Fibroblast of peridontal ligament (primary cell): ENCODE measurements at regions not wholly inside any gene's neighbourhood (a gene's known extent, or its start where the extent isn't known, plus 50 kb on each side); places are given as distances from the start of the nearest gene placed in this dataset.

ENCODE experiments used
- DNase-seq: peaks from one replicate; pipeline ENCODE4 v3.0.0-alpha.2; 2010; ENCODE audit errors: extremely low read depth

DNA sequence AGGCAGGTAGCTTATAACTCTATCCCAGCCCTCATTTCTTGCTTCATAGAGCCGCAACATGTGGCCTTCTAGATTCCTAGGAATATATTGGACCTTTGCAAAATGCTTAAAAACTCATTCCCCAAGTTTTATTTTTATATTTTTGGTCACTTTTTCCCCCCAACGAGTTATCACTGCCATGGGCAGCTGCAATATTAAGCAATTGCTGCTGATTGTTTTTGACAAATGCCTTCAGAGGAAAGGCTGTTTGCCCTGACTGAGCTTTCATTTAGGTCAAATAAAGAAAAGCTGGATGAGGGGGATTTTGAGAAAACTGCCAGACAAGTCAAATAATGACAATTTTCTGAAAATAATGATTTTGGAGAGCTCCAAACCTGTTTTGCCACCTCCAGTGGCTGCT lies 976.9 kb upstream of the MBL2 start:
- DNase-seq, result no peak

- DNase-seq, result no peak
Observed at GRCh38 chr10:53748319-53748718, 975.7 kb upstream of the MBL2 start.

DNA sequence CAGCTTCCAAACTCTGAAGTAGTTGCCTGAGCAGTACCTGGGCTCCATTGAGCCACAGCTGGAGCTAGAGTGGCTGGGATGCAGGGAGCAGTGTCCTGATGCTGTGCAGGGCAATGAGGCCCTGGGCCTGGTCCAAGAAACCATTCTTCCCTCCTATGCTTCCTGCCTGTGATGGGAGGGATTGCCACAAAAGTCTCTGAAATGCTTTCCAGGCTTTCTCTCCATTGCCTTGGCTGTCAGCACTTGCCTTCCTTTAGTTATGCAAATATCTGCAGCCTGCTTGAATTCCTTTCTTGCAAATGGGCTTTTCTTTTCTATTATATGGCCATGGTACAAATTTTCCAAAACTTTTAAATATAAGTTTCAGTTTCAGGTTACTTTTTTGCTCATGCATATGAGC lies 972.2 kb upstream of the MBL2 start:
- DNase-seq, result no peak

DNA sequence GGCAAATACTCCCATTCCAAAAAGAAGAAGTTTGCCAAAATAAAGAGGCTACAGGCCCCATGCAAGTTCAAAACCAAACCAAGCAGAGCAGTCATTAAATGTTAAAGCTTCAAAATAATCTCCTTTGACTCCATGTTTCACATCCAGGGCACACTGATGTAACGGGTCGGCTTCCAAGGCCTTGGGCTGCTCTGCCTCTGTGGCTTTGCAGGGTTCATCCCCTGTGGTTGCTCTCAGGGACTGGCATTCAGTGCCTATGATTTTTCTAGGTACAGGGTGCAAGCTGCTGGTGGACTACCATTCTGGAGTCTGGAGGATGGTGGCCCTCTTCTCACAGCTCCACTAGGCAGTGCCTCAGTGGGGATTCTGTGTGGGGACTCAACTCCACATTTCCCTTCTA lies 971.6 kb upstream of the MBL2 start:
- DNase-seq, result no peak

DNA sequence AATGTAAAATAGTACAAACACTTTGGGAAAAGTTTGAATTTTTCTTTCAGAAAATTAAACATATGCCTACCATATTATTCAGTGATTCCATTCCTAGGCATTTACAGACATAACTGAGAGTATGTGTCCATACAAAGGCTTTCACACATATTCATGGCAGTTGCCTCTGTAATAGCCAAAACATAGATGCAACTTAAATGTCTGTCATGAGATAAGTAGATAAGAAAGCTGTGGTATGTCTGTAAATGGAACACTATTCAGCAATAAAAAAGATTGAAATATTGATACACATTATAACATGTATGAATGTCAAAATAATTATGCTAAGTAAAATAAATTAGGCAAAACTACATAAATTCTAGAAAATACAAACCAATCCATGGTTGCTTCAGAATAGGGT lies 964.5 kb upstream of the MBL2 start:
- DNase-seq, result no peak

- no peak for DNase-seq
Observed at GRCh38 chr10:53726921-53727320, 954.3 kb upstream of the MBL2 start.

DNA sequence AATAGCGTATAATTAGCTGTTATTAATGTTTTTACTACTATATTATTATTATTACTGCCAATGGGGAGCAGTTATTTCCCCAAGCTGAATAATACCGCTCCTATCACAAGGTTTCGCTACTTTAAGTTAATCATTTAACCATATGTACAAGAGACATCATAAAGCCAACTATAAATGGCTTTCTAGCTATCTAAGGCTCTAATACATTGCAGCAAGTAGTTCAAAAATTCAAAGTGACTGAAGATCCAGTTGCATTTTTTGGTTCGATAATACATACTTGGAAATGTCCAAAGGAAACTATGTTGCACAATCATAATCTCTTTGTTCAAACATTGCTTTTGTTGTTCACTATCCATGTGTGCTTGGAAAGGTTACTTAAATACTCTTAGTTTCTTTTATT lies 952.0 kb upstream of the MBL2 start:
- no peak for DNase-seq

DNA sequence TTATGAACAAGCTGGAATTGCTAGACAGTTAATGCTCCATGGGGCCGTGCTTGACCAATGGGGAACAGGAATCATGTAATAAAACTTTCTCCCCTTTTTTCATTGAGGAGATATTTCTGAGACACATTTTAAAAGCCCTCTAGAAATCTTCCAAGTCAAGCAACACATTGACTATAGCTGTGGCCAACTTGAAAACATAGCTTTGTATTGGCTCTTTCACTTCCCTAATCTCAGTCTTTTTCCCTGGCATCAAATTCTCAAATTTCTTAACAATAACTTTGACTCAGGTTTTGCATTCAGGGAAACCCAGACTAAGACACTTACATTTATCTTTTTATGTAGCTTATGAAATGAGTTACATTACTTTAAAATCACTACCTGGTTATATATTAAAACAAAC lies 947.1 kb upstream of the MBL2 start:
- DNase-seq, result no peak

- DNase-seq, result no peak
Observed at GRCh38 chr10:53716156-53716555, 943.6 kb upstream of the MBL2 start.

DNA sequence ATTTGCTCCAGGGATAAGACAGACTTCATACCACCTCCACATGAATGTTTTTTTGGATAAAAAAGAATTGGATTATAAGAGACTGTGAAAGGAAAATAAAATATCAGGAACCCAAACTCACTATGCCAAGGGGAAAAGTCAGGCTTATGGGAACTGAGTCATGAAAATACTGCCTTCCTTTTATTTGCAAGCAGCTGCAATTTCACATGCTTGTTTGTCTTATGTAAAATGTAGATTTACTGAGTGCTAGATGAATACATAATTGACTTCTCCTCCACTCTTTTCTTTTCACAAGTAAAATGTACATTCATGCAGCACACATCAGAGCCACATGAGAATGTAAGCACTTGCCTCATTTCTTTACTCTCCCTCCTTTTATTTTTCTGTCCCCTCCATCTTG lies 940.8 kb upstream of the MBL2 start:
- no peak for DNase-seq

- DNase-seq, result no peak
Observed at GRCh38 chr10:53702489-53702888, 929.9 kb upstream of the MBL2 start.

DNA sequence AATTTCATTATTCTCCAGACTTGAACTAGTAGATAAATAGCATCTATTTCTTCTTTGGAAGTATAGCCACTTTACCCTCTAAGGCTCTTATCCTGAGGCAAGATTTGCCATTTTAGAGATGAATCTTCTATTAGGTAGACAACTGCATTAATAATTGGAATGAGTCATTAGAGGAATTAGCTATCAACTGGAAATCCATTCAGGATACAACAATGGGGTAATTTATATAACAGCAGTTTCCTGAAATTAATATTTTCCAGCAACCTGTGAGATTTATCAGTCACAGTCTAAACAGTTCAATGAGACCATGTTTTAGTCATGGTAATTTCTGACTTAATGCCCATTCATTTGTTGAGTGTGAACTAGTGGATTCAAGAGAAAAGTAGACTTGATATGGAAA lies 928.6 kb upstream of the MBL2 start:
- no peak for DNase-seq

GRCh38 chr10:53700278-53700677 lies 927.7 kb upstream of the MBL2 start:
- no peak for DNase-seq

- DNase-seq, result no peak
Observed at GRCh38 chr10:53699684-53700083, 927.1 kb upstream of the MBL2 start.

GRCh38 chr10:53699231-53699630 lies 926.6 kb upstream of the MBL2 start:
- no peak for DNase-seq

- DNase-seq, result no peak
Observed at GRCh38 chr10:53697038-53697437, 924.5 kb upstream of the MBL2 start.

GRCh38 chr10:53690524-53691240 lies 918.1 kb upstream of the MBL2 start:
- no peak for DNase-seq

DNA sequence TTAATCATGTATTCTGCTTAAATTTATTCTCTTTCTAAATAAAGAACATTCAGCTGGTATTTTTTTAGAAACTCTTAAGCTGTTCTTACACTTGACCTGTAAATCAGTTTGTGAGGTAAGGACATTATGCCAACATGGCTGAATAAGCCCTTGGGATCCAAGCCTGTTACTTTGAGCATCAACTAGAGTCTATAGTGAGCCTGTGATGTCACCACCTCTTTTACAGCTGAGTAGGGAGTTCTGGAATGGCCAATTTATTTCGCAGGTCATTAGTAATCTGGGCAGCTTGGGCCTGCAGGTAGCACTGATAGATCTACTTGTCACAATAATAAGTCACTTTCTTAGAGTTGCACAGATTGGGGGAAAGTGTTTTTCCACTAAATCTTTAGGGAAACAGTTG lies 915.2 kb upstream of the MBL2 start:
- no peak for DNase-seq

DNA sequence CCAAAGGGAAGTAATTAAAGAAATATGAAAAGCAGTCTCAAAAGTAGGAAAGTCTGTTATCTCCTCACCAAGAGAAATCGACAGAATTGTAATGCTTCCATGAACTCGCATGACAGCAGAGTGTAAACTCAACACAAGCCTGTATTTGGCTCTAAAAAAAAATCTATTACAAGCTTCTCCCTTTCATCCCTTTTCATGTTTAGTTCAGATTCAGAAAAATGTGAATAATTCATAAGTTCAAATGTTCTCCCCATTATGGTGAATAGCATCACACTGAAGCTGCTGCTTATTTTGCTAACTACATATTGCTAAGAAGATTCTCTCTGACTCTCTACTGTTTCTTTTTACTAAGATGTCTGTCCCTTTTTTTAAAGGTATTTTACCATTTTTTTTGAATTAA lies 910.3 kb upstream of the MBL2 start:
- DNase-seq, result no peak

DNA sequence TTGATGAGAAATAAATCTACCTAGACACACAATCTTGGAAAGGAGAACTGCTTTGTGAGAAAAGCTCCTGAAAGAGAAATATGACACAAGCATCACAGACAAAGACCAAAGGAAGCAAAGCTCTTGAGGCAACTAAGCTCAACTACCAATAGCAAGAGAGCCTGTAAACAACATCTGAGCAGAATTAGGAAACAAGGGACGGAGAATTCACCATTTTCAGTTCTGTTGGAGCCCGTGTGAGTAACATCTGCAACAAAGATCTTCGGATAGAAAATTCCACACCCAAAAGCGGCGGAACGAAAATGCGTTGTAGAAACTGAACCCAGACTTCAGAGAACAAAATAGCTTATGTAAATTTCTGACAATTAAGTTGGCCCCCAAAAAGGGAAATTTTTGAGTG lies 909.9 kb upstream of the MBL2 start:
- DNase-seq, result no peak

GRCh38 chr10:53679666-53680065 lies 907.1 kb upstream of the MBL2 start:
- no peak for DNase-seq

- no peak for DNase-seq
Observed at GRCh38 chr10:53675177-53675576, 902.6 kb upstream of the MBL2 start.

DNA sequence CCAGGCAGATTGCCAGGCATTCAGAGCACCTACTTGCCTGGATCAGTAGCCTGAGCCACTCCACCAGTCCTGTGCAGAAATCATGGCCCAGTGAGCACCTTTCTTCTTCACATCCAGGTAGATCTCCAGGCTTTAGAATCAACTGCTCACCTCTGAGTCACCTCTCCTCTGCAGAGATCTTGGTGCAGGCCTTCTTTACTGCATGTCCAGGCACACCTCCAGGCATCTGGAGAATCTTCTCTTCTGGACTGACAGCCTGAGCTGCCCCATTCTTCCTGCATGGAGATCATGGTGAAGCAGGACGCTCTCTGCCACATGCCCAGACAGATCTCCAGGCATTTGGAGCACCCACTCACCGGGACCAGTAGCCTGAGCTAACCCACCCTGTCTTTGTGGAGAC lies 894.5 kb upstream of the MBL2 start:
- DNase-seq, result no peak

DNA sequence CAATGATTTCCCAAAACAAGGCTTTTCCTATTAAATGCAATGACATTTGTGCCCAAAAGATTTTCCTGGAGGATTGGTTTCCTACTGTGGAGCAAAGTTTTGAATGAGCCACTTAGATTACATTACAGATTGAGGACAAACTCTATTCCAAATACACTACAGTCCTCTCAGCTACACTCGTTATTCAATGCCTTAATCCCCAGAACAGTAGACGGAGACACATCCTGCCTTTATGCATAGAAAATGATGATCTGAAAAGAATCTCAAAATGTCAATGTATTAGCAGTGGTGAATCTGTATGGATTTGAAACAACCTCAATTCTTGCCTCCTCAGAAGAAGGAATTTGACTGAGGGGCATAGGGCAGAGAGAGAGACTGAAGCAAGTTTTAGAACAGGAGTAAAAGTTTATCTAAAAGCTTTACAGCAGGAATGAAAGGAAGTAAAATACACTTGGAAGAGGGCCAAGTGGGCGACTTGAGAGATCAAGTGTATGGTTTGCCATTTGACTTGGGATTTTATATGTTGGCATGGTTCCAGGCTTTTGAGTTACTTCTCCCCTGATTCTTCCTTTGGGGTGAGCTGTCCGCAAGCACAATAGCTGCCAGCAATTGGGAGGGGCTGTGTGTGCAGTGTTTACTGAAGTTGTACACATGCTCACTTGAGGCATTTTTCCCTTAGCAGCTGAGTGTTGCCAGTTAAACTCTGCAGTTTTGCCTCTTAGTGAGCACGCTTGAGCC lies 891.9 kb upstream of the MBL2 start:
- no peak for DNase-seq
